AG10803 (cell line): ENCODE measurements at regions not wholly inside any gene's neighbourhood (a gene's known extent, or its start where the extent isn't known, plus 50 kb on each side); places are given as distances from the start of the nearest gene placed in this dataset.
"Not testable (repeated sequence)": the region's sequence is repeated elsewhere in the genome, so short reads cannot be mapped to it uniquely, and the experiment has no call there.

Source experiments
- DNase-seq: peaks from one replicate; pipeline ENCODE4 v3.0.0; 2010; ENCODE audit warnings: low read depth
- H3K4me3 ChIP-seq: 2 replicates; pipeline ENCODE4 v1.5.1; 2011; ENCODE audit warnings: mild to moderate bottlenecking, low read length, control low read depth
- TF ChIP-seq, protein P1 (sequence below): conservative IDR thresholded peaks from 2 replicates; pipeline ENCODE4 v1.5.1; 2011; ENCODE audit warnings: mild to moderate bottlenecking, low read length, control low read depth, inconsistent platforms

DNA sequence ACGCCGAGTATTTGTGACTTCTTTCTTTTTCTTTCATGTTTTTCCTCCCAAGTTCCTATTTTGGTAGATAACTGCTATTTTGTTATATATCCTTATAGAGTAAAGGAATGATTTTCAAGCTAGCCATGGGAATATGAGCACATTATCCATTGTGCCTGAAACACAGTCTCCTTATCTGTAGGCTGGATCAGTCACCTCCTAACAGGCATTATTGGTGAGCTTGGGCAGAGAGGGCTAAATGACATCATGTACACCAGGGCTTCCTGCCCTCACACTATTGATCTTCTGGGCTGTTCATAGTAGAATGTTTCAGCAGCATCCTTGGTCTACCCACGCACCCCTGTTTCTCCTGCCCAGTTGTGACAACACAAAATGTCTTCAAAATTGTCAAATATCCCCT lies 88.1 kb upstream of the CTBP2 start:
- no peak overlapping the region for H3K4me3 ChIP-seq
- TF ChIP-seq, protein P1, sequence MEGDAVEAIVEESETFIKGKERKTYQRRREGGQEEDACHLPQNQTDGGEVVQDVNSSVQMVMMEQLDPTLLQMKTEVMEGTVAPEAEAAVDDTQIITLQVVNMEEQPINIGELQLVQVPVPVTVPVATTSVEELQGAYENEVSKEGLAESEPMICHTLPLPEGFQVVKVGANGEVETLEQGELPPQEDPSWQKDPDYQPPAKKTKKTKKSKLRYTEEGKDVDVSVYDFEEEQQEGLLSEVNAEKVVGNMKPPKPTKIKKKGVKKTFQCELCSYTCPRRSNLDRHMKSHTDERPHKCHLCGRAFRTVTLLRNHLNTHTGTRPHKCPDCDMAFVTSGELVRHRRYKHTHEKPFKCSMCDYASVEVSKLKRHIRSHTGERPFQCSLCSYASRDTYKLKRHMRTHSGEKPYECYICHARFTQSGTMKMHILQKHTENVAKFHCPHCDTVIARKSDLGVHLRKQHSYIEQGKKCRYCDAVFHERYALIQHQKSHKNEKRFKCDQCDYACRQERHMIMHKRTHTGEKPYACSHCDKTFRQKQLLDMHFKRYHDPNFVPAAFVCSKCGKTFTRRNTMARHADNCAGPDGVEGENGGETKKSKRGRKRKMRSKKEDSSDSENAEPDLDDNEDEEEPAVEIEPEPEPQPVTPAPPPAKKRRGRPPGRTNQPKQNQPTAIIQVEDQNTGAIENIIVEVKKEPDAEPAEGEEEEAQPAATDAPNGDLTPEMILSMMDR, result no peak
- DNase-seq, result no peak

DNA sequence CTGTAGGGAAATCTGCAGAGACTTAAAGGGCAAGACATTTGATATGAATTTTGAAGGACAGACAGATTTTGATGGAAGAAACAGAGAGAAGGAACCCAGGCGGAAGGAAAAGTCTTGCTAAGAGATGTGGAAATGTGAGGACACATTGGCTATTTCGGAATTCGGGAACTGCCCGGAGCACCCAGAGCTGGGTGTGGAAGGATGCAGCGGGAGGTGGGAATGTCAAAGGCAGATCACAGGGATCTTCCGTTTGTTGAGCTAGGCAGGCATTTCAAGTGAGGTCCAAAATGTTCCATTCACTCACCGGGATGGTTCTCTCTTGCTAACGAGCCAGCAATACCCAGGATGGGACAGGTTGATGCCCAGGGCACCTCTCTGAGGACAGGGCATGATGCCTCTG lies 87.2 kb upstream of the CTBP2 start:
- TF ChIP-seq, protein P1, result no peak
- no peak overlapping the region for H3K4me3 ChIP-seq
- no peak for DNase-seq

DNA sequence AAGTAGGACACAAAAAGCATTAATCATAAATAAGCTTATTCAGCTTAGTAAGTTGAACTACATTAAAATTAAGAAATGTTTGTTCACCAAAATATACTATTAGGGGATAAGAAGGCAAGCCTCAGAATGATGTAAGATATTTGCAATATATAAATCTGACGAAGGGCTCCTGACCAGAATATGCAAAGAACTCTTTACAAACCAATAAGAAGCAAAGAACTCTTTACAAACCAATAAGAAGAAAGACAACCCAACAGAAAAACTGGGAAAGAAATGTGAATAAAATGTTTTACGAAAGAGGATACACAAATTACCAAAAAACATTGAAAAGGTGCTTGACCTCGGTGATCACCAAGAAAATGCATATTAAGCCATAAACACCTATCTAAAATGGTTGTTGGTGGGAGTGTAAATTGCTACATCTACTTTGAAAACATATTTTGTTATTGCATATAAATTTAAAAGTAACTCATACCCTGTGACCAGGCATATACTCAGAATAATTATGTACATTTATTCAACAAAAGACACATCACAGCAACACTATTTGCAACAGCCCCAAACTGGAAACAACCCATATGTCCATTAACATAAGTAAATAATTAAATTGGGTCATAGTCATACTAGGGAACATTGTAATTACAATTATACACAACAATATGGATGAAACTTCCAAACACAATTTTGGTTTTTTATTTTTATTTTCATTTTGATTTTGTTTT lies 83.3 kb upstream of the CTBP2 start:
- H3K4me3 ChIP-seq, result no peak overlapping the region
- TF ChIP-seq, protein P1, result no peak
- DNase-seq, result no peak

DNA sequence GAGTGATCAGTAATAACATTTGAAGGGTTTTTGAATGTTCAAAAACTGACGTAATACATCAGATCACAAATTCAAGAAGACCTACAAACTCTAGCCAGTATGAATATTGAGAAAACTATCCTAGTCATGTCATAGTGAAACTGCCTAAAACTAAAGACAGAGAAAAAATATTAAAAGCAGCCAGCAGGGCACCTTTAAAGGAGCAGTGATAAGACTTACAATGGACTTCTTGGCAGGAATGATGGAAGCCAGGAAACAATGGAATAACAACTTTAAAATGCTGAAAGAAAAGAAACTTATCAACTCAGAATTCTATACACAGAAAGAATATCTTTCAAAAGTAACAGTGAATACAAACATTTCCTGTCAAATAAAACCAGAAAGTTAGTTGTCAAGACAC lies 78.3 kb upstream of the CTBP2 start:
- TF ChIP-seq, protein P1, result no peak
- no peak for DNase-seq
- no peak overlapping the region for H3K4me3 ChIP-seq

DNA sequence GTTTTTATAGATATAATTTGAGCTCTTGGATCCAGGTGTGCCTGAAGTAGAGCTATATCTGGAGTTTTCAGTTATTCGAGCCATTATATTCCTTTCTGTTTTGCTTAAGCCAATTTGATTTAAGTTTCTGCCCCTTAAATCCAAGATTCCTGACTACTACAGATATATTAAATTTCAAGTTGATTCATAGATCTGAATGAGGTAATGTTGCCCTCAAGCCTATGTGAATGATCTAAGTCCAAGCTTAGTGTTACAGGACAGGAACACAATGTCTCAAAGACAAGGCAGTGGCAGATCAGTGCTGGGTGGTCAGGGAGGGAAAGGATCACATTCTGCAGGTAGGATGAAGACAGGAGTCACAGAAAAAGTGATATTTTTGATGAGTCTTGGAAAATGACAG lies 75.7 kb upstream of the CTBP2 start:
- TF ChIP-seq, protein P1, result no peak
- no peak overlapping the region for H3K4me3 ChIP-seq
- DNase-seq, result no peak

DNA sequence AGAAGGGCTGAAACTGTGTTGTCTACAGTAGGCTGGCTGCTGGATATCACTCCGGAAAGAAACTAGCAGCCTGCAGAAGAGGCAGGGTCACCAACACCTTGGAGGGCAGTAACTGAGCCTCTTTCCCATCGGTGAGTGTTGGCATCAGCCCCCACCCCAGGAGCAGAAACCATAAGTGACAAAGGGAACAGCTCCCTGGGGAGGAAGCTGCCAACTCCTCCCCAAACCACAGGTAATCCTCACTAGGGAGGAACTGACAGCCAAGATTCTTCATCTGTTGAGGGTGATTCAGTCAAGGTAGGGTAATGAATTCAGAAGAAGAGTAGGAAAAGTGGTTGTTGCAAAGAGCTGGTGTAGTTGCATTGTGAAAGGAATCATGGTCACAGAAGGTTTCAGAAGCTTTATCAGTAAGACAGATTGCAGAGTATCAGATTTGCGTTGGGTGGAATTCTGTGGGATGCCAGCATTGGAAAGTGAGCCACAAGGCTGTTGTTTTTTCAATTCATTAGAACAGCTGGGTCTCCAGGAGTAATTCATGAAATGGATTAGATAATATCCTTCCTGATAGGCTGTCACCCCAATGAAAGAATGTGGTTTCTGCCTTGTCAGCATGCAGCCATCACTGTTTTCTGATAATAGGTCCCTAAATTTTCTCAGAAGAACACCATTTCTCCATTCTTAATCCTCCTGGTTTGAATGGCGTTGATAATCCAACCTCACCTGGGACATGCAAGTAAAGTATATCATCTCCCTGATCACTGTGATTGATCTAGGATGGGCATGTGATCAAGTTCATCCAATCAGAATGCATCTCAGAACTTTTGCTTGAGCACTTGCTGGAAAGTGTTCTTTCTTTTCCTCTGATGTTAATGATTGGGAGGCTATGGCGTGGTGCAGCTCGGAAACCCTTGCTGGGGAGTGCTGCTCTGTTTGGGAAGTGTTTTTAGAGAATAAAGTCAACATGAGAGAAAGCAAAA lies 75.0 kb upstream of the CTBP2 start:
- TF ChIP-seq, protein P1, result no peak
- no peak for DNase-seq
- H3K4me3 ChIP-seq, result no peak overlapping the region

DNA sequence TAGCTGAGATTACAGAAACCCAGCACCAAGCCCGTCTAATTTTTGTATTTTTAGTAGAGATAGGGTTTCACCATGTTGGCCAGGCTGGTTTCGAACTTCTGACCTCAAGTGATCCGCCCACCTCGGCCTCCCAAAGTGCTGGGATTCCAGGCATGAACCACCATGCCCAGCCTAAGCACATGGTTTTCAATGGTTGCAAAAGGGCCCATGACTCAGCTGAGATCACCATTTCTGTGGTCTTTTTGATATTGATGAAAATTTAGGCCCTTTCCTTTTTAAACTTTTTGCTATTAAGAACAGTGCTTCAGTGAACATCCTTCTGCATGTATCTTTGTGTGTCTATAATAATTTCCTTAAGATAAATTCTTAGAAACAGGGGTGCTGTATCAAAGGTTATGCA lies 74.2 kb upstream of the CTBP2 start:
- not testable (repeated sequence) for H3K4me3 ChIP-seq
- DNase-seq, result peak; percentile 52
